ENCODE measurements at regions not wholly inside any gene's neighbourhood (a gene's known extent, or its start where the extent isn't known, plus 50 kb on each side); places are given as distances from the start of the nearest gene placed in this dataset.

DNA sequence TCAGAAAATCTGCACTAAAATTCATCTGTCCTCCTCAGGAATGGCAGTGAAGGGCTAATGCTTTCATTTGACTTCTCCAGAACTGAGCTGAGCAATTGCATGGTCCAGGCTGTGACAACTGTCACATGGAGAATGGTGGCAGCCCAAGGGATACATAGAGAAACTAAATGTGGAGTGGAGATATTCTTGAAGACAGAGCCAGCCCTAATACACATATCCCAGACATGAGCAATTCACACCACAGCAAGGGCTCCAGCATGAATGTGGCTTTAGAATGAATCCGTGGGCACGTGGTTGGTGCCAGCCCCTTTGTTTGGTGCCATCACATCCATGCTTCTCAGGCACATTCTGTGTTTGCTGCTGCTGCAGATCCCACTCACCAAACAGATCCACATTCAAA lies 121.6 kb upstream of the MXRA5 start:
- no TSS peak for BruUV-seq (replicated peaks)
- Histone ChIP-seq H3K9me1 (replicated peaks; ENCODE audit: control insufficient read depth, extremely low read depth, insufficient read depth, low read length) (no peaks in the 10 kb centered on the region), H3K27me3 (ENCODE audit: control insufficient read depth in 2 of 2, insufficient read depth in 2 of 2, low read length in 2 of 2) (no peaks in the 10 kb centered on the region), H2AFZ (ENCODE audit: low read depth, low read length) (no peak overlapping the region), H3K4me1 (ENCODE audit: control insufficient read depth, extremely low read depth, insufficient read depth, low read length) (no peaks in the 10 kb centered on the region), H4K20me1 (replicated peaks; ENCODE audit: control insufficient read depth, extremely low read depth, insufficient read depth, low read length) (no peaks in the 10 kb centered on the region), H3K4me2 (ENCODE audit: insufficient read depth, low read length) (no peak overlapping the region), H3K9me3 (replicated peaks; ENCODE audit: control insufficient read depth, insufficient read depth, low read length) (no peaks in the 10 kb centered on the region), H3K79me2 (ENCODE audit: control insufficient read depth, insufficient read depth, low read length) (no peaks in the 10 kb centered on the region), H3K9ac (replicated peaks; ENCODE audit: extremely low read depth, insufficient read depth, low read length) (no peak overlapping the region), H3K27ac (ENCODE audit: insufficient read depth, low read depth, low read length) (no peak overlapping the region), H3K4me3 (replicated peaks in 1 of 3; ENCODE audit: insufficient read depth in 1 of 3, low read depth in 1 of 3, low read length in 3 of 3) (no peak overlapping the region), H3K36me3 (ENCODE audit: control insufficient read depth in 2 of 2, extremely low read depth in 1 of 2, insufficient read depth in 2 of 2, low read length in 2 of 2) (no peaks in the 10 kb centered on the region)
- TF ChIP-seq, protein P1, sequence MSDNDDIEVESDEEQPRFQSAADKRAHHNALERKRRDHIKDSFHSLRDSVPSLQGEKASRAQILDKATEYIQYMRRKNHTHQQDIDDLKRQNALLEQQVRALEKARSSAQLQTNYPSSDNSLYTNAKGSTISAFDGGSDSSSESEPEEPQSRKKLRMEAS (IDR thresholded peaks at IDR 0.05; ENCODE audit: insufficient read depth, insufficient read length), result no peak
- TF ChIP-seq EZH2 (IDR thresholded peaks at IDR 0.05; ENCODE audit: borderline replicate concordance, low read depth, low read length, severe bottlenecking) (no peak), FOS (IDR thresholded peaks at IDR 0.05; ENCODE audit: borderline replicate concordance, insufficient read depth, low read length) (no peak), MYC (IDR thresholded peaks at IDR 0.05; ENCODE audit: low read depth, low read length) (no peak)
- POLR2A ChIA-PET, result no interaction called here
- dilution Hi-C loops (cut with MboI; ENCODE audit: extremely low pct_ligation_motif_present, low sequenced_read_pairs), result no loop called here
- intact Hi-C loops (cut with micrococcal nuclease), result no loop called here
- no peak for DNase-seq (ENCODE audit: low read depth, low spot score)
- CTCF ChIA-PET, result no interaction called here
- FAIRE-seq, result no peak

DNA sequence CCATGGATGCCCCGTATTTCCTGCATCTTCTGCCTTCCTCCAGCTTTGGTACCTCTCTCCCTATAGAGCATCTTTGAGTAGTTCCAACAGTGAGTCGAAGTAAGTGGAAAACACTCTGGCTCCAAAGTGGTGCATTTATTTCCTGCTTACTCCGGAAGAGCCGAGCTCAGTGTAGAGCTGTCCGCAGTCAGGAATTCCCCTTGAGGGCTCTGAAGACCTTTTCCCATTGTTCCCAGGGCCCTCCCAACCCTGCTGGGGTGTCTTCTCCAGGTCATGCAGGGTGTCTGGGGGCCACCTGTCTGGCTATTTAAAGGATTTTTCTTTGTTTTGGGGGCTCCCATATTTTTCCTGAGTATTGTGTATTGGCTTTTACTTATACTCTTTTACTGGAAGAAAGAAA lies 118.6 kb upstream of the MXRA5 start:
- H3K27ac ChIP-seq (ENCODE audit: insufficient read depth, low read depth, low read length), result no peak overlapping the region
- DNase-seq (ENCODE audit: low read depth, low spot score), result no peak
- H3K27me3 ChIP-seq (ENCODE audit: control insufficient read depth in 2 of 2, insufficient read depth in 2 of 2, low read length in 2 of 2), result no peaks in the 10 kb centered on the region
- dilution Hi-C loops (cut with MboI; ENCODE audit: extremely low pct_ligation_motif_present, low sequenced_read_pairs) (no loop called here), intact Hi-C loops (cut with micrococcal nuclease) (no loop called here)
- TF ChIP-seq MYC (IDR thresholded peaks at IDR 0.05; ENCODE audit: low read depth, low read length), result no peak
- TF ChIP-seq, protein P2, sequence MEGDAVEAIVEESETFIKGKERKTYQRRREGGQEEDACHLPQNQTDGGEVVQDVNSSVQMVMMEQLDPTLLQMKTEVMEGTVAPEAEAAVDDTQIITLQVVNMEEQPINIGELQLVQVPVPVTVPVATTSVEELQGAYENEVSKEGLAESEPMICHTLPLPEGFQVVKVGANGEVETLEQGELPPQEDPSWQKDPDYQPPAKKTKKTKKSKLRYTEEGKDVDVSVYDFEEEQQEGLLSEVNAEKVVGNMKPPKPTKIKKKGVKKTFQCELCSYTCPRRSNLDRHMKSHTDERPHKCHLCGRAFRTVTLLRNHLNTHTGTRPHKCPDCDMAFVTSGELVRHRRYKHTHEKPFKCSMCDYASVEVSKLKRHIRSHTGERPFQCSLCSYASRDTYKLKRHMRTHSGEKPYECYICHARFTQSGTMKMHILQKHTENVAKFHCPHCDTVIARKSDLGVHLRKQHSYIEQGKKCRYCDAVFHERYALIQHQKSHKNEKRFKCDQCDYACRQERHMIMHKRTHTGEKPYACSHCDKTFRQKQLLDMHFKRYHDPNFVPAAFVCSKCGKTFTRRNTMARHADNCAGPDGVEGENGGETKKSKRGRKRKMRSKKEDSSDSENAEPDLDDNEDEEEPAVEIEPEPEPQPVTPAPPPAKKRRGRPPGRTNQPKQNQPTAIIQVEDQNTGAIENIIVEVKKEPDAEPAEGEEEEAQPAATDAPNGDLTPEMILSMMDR (IDR thresholded peaks at IDR 0.05; ENCODE audit: extremely low read depth in 1 of 2, insufficient read depth in 1 of 2, low read depth in 1 of 2, low read length in 2 of 2), result no peak
- no peak for TF ChIP-seq POLR2AphosphoS5 (IDR thresholded peaks at IDR 0.05; ENCODE audit: insufficient read depth, low read depth, low read length)
- TF ChIP-seq, protein P1 (IDR thresholded peaks at IDR 0.05; ENCODE audit: insufficient read depth, insufficient read length), result no peak
- TF ChIP-seq POLR2A (IDR thresholded peaks at IDR 0.05; ENCODE audit: low read depth, low read length), result no peak
- no peak for TF ChIP-seq JUN (IDR thresholded peaks at IDR 0.05; ENCODE audit: borderline replicate concordance, insufficient read depth, insufficient read length, low read depth)
- no peak for TF ChIP-seq FOS (IDR thresholded peaks at IDR 0.05; ENCODE audit: borderline replicate concordance, insufficient read depth, low read length)
- TF ChIP-seq EZH2 (IDR thresholded peaks at IDR 0.05; ENCODE audit: borderline replicate concordance, low read depth, low read length, severe bottlenecking), result no peak
- no peak for TF ChIP-seq GATA2 (IDR thresholded peaks at IDR 0.05; ENCODE audit: insufficient read depth, insufficient read length, low read depth, low read length)
- no peaks in the 10 kb centered on the region for H3K36me3 ChIP-seq (ENCODE audit: control insufficient read depth in 2 of 2, extremely low read depth in 1 of 2, insufficient read depth in 2 of 2, low read length in 2 of 2)
- no TSS peak for BruUV-seq (replicated peaks)
- no peaks in the 10 kb centered on the region for H4K20me1 ChIP-seq (replicated peaks; ENCODE audit: control insufficient read depth, extremely low read depth, insufficient read depth, low read length)
- H3K9me1 ChIP-seq (replicated peaks; ENCODE audit: control insufficient read depth, extremely low read depth, insufficient read depth, low read length), result no peaks in the 10 kb centered on the region
- FAIRE-seq, result no peak
- CTCF ChIA-PET, result no interaction called here
- no peak overlapping the region for H3K4me2 ChIP-seq (ENCODE audit: insufficient read depth, low read length)
- no peaks in the 10 kb centered on the region for H3K4me1 ChIP-seq (ENCODE audit: control insufficient read depth, extremely low read depth, insufficient read depth, low read length)
- H3K79me2 ChIP-seq (ENCODE audit: control insufficient read depth, insufficient read depth, low read length), result no peaks in the 10 kb centered on the region
- H3K9ac ChIP-seq (replicated peaks; ENCODE audit: extremely low read depth, insufficient read depth, low read length), result no peak overlapping the region
- no peak overlapping the region for H2AFZ ChIP-seq (ENCODE audit: low read depth, low read length)
- no peak overlapping the region for H3K4me3 ChIP-seq (replicated peaks in 1 of 3; ENCODE audit: insufficient read depth in 1 of 3, low read depth in 1 of 3, low read length in 3 of 3)
- POLR2A ChIA-PET, result no interaction called here
- no peaks in the 10 kb centered on the region for H3K9me3 ChIP-seq (replicated peaks; ENCODE audit: control insufficient read depth, insufficient read depth, low read length)
